Stimulated activated CD8-positive, alpha-beta memory T cell treated with anti-CD3 and anti-CD28 coated beads, Interleukin-7, amount 100 ng/mL, for 48 hours (primary cell): ENCODE measurements at regions not wholly inside any gene's neighbourhood (a gene's known extent, or its start where the extent isn't known, plus 50 kb on each side); places are given as distances from the start of the nearest gene placed in this dataset.
"Not testable (repeated sequence)": the region's sequence is repeated elsewhere in the genome, so short reads cannot be mapped to it uniquely, and the experiment has no call there.

Experiments
- DNase-seq, 2 donors: peaks; one replicate each; pipeline ENCODE4 v3.0.0-alpha.2; 2020; ENCODE audit warnings: low read depth in 1 of 2; ENCODE audit errors: extremely low read depth in 1 of 2

DNA sequence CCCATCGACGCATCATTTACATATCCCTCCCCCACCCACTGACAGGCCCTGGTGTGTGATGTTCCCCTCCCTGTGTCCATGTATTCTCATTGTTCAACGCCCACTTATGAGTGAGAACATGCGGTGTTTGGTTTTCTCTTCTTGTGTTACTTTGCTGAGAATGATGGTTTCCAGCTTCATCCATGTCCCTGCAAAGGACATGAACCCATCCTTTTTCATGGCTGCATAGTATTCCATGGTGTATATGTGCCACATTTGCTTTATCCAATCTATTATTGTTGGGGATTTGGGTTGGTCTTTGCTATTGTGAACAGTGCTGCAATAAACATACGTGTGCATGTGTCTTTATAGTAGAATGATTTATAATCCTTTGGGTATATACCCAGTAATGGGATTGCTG lies 243.3 kb downstream of the TTC6 start:
- DNase-seq = not testable (repeated sequence)

DNA sequence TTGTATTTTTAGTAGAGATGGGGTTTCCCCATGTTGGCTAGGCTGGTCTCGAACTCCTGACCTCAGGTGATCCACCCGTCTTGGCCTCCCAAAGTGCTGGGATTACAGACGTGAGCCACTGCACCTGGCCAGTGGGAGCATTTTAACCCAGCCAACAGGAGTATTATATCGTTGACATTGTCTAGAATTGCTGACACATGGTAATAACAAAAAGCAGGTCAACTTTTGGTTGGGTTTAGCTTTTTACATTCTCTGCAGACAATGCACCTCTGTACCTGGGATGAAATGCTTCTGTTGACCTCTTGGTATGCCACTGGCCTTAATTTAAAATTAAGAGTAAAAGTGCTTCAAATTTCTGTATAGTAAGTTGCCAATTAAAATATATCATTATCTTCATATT lies 245.6 kb downstream of the TTC6 start:
- not testable (repeated sequence) for DNase-seq

DNA sequence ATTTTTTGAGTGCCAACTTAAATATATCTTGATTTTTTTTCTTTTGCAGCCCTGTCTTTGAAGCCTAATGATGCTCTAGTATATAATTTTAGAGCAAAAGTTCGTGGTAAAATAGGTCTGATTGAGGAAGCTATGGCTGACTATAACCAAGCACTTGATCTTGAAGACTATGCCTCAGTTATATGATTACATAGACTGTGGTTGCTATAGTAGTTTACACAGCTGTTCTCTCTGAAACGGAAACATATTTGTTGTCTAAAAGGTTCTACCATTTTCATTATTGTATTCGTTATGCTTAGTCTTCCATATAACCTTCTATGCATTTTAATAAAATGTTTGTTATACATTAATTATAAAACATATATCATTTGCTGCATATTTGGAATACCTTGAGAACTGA lies 246.7 kb downstream of the TTC6 start:
- no peak for DNase-seq

DNA sequence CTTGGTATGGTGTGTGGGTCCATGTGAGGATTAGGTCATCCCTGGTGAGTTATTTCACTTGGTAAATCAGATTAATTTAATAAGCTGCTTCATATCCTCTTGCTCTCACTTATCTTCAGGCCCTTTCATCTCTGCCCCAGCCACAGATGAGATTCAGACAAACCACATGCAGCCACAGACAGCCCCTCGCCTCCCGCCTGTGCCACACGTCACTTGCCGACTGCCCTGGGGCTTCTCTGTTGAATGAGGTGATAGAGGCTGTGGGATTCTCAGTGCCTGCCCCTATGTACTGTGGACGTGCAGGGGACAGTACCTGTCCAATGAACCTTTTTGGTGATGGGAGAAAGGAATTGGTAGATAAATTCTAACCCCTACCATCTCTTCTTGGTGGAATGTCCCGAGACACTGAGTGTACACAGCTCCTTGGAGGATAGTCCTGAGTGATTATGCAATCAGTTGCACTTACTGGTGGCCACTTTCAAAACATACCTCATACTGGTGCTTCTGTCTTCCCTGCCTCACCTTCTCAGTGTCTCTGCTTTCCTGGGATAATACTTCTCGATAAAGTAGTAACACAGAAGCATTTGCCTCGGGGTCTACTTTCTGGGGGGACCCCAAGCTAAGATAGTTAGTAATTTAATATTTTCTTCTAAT lies 248.7 kb downstream of the TTC6 start:
- DNase-seq = no peak

DNA sequence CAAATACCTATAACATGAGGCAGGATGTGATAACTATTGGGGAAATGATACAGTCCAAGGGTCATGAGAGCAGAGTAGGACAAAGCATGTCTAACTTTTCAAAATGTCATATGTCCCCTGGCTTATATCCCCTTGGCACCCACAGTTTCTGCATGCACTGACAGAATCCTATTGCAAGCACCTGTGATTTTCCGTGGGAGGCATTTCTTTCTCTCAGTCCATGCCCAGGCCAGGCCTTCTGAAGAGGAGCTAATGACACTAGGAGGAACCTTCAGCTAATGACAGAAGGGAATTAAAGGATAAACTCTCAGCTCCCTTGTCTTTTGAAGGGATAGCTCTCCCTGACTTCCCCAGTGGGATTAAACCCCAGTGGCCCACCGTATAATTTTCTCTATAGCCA lies 249.2 kb downstream of the TTC6 start:
- no peak for DNase-seq

DNA sequence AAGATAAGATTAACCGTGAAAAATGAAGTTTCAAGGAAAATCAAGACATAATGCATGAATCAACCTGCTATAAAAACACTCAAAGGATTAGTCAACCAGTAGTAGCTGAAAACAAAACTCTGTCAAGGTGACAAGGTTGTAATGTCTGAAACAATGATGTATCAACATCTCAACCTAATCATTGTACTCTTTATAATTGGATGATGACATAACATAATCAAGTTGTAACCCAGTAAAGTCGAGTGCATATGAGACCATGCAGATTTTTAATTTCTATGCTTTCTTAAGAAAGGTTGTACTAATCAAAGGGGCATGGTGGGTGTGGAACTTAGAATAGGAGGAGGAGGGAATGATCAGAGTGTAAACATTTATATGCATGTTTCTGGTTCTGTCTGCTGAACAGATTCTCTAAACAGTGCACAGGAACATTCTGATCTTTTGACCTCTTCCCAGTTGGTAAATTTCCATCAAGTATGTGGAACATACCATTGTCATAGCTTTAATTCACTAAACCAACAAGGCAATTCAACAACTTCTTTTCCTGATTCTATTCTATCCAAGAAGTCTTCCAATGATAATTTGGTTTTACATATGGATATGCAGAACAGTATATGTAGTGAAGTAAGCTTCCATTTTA lies 253.7 kb downstream of the TTC6 start:
- no peak for DNase-seq

DNA sequence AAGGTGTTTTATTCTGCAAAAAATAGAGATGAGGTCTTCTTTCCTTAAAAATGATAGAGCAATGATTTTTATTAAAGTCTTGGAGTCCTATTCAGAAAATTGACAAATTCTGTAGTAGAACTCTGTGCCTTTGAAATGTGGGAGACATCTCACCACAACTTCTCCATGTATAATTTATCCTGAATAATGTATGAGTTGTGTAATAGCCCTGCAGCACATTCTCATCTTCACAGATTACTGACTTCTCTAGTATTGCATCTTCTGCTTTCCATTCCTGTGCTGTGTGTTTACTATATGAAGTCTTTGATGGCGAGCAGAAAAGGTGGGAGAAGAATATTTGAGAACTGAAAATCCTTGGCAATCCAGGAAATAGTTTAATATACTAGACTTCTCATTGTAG lies 255.6 kb downstream of the TTC6 start:
- no peak for DNase-seq

DNA sequence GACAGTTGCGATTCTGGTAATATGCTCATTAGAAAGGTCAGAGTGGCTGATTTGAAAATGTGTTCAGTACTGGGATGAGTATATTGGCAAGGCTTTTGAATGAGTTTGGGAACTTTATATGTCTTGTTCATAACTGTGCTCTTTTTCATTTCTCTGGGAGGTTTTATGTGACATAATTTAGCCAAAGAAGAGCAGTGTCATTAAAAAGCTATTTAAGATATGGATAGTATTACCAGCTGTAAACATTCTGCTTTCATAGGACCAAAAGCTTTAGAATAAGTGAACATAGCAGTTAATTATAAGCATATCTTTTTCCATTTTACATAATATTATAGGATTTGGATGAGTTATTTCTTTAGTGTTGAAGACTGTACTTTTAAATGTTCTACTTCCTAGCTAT lies 260.4 kb downstream of the TTC6 start:
- DNase-seq = no peak

DNA sequence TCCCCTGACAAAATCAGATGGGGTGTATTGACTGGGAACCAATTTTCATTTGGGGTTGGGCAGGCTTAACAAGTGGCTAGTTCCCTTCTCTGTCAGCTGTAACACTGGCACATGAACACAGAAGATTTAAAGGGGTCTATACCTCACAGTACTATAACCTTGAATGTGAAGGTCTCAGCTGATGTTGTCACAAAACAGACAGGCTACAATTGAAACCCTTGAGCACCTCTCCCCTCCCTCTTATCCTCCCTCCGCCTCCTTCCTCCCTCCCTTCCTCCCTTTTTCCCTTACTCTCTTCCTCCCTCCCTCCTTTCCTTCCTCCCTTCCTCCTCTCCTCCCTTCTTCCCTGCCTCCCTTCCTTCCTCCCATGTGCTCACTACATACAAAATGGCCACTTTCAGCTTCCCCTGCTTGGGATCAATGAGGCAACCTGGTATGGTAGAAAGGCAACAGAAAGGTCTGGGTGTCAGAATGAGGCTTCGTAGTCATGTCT lies 262.4 kb downstream of the TTC6 start:
- DNase-seq = no peak

DNA sequence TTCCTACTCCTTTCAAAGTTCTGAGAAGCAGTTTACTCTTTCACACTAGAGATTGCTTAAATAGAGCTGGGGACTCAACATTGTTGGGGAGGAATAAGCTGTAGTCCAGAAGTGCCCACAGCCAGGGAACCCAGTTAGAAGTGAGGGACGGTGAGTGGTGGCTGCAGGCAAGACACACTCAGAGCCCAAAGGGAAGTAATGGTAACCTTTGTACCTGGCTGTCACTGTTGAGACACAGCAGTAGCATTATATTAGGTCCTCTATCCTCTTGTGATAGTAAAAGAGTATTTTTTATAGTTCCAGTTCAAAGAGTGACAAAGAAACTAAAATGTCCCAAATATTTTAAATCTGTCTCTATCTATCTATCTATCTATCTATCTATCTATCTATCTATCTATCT lies 263.3 kb downstream of the TTC6 start:
- DNase-seq = no peak

DNA sequence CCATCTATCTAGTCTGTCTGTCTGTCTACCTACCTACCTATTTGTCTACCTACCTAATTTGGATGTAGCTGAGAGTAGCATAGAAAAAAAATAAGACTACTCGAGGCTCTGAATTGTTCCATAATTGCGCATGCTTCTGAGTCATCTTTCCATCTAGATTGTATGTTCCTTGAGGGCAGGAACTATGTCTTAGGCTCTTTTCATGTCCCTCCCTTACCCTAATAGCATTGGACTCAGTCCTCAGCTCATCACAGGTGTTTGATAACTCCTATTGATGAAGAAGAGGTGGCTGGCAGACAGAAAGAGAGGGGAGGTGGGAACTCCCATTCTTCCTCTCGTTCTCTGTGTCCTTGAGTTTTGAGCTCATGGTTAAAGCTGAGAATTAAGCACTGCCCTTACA lies 263.7 kb downstream of the TTC6 start:
- no peak for DNase-seq

DNA sequence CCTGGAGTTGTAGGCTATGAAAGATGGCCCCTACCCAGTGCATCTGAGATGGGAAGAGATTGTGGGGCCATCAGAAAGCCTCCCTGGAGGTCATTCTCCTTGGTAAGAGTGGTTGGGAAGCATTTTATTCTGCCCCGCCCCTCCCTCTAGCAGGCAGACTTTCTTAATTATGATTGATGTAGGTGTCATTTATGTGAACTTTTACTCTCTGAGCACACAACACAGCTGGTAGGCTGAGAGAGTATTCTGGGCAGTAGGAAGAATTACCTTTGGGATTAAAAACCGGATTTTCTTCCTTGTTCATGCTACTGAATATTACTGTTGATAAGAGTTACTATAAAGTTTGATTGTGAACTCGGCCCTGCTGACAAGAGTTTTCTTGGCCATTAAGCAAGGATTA lies 266.8 kb downstream of the TTC6 start:
- no peak for DNase-seq

DNA sequence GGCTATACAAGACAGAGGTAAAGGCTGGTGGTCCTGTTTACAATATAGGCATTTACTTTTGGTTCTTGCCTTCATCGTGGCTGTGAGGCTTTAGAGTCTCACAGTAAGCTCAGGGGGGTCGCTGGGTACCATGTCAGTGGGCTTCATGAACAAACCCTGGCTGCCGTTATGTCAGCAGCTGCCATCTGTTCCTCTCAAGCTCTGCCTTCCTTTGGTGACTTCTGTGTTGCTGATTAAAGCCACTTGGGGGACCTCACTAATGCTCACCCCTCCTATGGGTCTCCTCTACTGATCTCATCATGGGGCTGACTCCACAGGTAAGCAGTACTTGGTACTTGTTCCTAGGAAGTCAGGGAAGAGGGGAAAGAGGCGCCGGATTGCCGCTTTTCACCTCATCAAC lies 268.7 kb downstream of the TTC6 start:
- DNase-seq = no peak

DNA sequence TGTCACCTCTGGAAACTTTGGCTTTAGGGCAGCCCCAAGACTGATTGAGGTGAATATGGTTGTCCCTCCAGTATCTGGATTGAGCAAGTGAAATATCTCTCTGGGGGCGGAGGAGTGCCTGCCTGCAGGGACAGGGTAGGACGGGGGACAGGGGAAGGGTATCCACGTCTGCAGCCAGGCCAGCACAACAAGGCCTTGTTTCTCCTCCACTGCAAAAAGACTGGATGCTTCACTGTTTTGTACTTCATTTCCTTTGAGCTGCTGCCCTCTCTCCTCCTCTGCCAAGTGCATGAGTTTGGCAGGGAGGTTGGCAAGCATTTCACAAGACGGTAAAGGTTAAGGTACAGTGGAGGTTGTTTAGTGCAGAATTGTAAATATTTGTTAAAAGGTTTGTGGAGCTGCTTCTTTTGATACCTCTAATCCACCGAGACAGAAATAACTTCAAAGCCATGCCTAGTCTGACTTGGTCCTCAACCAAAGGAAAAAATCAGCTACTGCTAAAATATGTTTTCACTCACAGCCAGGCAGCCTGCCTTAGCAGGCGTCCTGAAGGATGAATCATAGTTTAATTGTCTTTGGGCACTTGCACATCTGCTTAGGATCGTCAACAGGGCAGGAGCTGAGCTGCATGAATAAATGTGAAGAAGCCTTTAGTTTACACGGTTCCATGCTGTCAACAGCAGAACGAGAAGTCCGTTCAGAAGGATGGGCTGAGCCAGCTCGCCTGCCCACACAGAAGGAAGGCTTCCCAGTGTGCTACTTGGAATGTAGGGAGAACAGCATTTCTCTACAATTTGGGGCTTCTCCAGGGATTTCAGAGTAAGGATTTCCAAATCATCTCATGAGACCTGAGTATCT lies 269.7 kb downstream of the TTC6 start:
- no peak for DNase-seq

DNA sequence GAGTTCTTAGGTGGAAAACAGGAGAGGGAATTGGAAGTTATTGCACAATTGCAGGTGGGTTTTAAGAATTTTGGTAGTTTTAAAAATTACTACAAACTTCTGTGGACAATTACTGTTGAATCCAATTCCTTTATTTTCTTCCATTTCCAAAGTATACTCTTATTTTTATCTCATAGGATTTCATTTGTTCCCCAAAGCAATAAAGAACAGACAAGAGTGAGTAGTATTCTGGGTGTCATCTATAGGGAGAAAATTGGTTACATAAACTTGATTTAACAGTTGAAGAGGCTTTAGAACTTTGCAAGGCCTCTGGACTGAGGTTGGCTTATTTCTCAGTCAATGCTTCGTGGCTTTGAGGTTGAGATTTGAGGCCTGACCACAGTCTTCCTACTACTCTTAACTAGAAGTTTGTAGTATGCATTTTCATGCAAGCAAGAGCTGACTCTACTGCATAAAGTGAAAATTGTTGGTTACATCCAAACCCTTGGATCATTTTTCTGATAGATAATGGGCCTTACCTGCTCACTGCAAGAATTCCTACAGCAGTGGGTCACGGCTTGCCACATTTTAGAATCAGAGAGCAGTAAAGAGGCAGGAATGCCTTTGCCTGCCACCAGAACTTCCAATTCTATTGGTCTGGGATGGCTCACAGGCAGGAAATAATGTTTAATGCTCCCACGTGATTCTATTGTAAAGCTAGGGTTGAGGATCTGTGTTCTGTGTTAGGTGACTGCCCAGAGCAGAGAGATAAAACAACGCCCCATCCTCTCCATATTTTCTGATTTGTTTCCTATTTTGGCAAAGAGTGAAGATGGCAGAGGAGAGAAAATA lies 270.5 kb downstream of the TTC6 start:
- no peak for DNase-seq

DNA sequence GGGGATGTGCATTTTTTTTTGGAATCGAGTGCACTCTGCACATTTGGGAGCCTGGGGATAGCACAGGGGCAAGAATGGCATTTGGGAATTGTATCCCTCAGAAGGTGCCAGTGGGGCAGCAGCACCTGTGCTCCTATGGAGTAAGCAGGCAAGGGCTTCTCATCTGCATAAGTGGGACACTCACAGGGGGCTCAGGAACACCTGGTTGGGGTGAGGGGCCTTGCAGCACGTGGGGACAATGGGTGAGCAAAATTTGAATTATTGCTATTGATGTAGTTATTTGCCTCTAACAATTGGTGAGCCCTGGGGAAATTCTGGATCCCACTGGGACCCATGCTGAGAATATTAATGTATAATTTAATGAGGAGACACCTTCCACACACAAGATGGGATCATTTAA lies 274.2 kb downstream of the TTC6 start:
- DNase-seq = no peak

DNA sequence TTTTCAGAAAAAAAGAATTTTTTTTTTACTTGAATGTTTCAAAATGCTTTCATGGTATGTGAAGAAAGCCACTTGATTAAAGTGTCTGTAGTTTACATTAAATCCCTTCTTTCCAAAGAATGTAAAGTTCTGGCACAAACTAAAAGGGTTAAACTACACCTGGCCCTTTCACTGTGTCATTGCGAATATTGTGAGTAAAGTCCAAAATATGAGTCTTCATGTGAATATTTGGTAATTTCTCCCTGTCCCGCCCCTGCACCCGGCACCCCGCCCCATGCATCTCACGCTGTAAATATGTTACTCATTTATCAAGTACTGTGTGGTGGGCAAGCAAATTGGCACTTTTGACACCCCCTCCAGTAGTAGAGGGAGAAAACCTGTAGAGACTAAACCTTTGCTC lies 274.7 kb downstream of the TTC6 start:
- DNase-seq = no peak

DNA sequence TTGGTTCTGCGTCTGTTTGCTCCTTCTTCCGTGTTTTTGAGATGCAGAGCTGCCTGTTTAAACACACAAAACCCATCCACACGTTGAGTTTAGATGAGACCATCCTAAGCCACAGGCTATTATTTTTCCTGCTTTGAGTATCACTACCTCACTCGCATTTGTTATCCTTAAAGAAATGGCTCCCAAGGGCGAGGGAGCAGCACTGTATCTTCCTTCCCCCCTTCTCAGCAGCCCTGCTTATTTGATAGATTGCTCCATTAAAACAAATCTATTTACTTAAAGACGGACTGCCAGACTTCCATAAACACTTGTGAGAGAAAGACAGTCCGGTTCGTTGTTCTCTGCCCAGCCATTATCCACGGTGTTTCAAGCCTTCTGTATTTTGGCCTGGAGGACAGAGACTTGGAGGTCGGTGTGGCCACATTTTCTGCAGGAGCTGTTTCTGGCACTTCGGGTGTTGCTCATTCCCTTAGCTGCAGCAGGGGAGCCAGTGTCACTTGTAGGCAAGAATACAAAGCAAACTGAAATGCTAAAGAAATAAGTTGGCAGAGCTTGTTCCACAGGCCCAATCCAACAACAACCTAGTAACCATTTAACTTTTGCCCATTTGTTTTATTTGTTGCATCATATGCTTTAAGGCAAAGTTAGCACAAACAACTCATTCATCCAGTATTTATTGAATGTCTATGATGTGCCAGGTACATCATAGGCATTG lies 275.4 kb downstream of the TTC6 start:
- DNase-seq = no peak

DNA sequence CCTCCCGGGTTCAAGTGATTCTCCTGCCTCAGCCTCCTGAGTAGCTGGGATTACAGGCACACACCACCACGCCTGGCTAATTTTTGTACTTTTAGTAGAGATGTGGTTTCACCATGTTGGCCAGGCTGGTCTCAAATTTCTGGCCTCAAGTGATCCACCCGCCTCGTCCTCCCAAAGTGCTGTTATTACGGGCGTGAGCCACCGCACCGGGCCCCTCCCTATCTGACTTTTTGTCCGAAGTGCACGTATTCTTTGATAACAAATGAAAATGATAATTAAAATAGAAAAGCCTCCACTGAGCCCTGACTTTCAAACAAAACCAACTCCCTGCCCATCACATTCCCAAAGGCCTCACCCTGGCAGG lies 278.6 kb downstream of the TTC6 start:
- DNase-seq = not testable (repeated sequence)

DNA sequence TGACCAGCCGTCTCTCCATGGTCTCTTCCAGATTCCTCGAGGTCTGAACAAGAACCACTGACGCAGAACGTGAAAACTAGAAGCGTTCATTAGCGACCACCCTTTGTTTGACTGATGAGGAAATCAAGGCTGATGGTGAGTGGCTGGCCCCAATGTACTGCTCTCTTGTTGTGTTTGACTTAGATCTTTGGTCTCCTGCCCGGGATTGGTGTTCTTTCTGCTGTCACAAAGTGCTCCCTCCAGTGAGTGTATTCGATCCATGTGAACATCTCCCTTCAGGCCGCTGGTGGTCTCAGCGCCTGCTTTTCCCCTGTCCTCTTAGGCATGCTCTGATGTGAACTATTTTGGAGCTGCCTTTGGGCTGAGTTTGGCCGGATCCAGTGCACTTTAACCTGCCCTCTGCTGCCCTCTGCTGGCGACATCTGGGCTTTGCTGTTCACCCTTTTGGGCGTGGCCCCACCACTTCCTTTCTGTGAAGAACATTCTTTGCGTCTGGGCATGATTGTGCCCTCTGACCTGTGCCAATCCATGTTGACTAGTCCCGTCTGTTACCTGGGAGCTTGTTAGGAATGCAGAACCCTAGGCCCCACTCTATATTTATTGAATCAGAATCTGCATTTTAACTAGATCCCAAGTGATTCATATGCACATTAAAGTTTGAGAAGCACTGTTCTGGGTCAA lies 279.1 kb downstream of the TTC6 start:
- peak; percentile 39 to 53 for DNase-seq
